ENCODE measurements at regions not wholly inside any gene's neighbourhood (a gene's known extent, or its start where the extent isn't known, plus 50 kb on each side); places are given as distances from the start of the nearest gene placed in this dataset.
A peak's percentile ranks its signal among the peaks of the same experiment; 100 is the strongest.

DNA sequence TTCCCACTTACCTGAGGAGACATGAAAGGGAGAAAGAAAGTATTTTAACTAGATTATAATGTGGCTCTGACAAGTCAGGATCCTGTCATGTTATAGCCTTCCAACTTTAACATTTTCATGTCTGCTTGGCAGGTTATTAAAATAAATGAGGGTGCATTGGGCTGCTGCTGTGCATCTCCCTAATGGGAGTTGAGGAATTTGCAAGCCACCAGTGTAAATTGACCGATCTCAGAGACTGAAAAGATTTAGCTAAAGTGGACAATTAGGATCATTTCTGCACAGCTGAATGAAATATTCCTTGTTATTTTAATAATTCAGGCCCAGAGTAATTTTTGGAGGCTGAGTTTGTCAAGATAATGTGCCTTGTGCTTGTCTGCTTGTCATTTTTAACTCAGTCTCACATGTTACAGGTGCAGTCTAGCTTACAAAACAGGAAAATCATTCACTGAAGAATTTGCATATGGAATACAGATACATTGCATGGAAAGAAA is 366.3 kb upstream of the ADAMTS16 start:
- DNase-seq, result no peak

DNA sequence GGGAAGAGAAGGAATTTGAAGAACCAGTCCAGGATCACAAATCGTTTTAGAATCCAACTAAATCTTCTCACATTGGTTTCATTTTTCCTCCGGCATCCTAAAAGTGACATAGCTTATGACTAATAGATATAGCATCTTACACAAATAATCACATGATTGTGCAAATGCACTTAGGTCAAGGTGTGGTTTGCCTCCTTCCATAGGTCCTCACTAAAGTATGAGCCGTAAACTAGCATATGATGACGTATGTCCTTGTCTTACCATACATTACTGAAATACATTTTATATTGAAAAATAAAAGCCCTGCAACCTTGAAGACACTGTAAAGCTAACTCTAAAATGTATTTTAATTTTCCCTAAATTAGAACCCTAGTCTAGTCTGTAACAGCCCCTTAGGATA is 362.7 kb upstream of the ADAMTS16 start:
- no peak for DNase-seq

DNA sequence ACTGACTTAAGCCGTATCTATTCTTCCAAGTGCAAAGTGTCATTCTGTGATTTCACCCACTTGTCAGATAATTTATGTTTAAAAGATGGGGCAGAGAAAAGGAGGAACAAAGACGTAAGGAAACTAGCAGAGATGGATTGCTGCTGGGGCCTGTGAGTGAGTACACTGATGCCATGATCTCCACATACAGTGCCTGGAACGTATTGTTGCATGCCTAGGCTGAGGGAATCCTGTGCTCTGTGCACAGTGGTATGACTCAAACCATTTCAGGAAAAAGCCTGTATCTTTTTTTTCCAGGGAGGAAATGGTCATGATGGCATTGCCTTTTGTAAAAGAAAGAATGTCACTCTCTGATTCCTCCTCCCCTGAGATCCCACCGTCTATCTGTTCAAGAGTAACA is 359.5 kb upstream of the ADAMTS16 start:
- DNase-seq, result no peak

- DNase-seq, result no peak
These were observed 358.8 kb upstream of the ADAMTS16 start for GRCh38 chr5:4781299-4781698.

- DNase-seq, result no peak
These were observed 354.2 kb upstream of the ADAMTS16 start for GRCh38 chr5:4785971-4786370.

DNA sequence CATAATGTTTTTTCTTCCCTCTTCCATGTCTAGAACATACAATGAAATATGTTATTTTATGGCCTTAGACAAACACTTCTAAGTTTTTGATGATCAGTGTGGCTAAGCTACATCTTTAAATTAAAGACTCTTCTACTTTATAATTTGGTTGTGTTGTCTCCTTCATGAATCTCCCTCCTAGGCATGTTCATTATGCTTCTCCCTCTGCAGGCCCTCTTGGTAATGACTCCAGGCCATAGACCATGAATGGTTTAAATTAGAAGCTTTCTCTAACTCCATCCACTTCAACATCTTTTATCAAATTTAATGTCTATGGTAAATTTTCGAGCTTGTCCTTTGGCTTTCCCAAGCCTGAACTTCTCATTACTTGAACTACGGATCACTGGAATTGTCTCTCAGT is 342.7 kb upstream of the ADAMTS16 start:
- DNase-seq, result no peak

DNA sequence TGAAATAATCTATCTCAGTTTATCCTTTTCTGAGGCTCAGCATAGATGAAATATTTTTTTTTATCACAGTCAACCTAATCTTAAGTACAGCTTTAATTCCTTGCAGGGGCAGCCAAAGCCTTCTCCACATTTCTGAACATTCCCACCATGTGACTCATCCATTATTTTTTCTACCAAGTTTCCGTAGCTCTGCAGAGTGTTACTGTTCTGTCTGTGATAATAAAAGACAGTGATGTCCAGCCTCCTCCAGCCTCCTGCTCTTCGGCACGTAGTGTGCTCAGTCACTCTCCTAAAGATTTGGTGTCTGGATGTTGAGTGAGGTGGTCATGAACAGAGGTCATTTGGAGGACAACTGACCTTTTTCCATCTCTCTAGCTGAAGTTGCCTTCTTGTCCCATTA is 338.1 kb upstream of the ADAMTS16 start:
- DNase-seq, result no peak

- no peak for DNase-seq
These were observed 335.3 kb upstream of the ADAMTS16 start for GRCh38 chr5:4804691-4805360.

GRCh38 chr5:4815002-4815401 is 325.1 kb upstream of the ADAMTS16 start:
- no peak for DNase-seq

DNA sequence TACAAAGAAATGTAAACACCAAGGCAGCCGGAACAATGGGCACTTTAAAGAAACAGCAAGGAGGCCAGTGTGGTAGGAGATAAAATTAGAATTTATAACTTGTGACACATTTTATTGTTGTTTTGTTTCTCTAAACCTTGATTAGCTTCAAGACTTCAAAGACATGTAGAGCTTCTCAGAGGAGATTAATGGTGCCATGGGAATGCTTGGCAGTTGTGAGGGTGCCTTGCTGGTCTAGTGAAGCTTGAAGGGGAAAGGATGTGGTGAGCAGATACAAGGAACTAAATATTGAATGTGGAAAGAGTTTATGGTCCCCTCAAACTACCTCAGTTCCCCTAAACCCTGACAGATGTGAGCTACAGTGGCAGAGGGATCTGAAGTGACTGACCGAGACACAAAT is 322.4 kb upstream of the ADAMTS16 start:
- DNase-seq, result no peak

DNA sequence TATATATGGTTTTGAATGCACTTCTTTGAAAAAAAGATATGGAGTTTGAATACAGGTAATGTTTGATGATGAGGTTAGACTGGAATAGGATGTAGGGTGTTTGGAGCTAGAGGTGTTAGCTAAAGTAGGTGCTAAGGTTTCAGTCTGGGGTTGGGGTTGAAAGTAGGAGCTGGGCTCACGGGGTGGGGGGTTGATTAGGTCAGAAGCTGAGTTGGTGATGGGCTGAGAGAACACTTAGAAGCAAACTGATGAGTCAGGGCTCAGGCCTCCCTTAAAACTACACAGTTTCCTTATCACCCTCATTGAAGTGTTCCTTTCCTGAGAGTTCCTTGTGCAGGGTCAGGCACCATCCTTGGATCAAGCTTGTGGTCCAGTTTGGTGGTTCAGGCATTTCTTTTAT is 308.8 kb upstream of the ADAMTS16 start:
- no peak for DNase-seq

DNA sequence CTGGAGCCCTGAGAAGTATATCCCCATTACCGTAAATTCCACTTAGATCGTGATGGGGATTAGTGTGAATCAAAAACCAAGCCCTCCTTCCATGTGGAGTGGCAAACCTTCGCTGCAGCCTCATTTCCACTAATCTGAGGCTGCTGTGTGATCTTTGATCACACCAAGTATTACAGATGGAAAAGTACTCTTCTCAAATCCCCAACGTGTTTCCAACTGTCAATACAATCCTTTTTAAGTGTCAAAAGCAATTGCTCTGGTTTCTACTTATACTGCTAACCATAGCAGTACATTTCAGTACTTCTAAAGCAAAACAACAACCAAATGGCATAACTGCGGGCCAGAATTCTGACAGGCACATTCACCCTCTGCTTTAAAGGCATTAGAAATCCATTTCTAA is 307.7 kb upstream of the ADAMTS16 start:
- DNase-seq, result no peak

DNA sequence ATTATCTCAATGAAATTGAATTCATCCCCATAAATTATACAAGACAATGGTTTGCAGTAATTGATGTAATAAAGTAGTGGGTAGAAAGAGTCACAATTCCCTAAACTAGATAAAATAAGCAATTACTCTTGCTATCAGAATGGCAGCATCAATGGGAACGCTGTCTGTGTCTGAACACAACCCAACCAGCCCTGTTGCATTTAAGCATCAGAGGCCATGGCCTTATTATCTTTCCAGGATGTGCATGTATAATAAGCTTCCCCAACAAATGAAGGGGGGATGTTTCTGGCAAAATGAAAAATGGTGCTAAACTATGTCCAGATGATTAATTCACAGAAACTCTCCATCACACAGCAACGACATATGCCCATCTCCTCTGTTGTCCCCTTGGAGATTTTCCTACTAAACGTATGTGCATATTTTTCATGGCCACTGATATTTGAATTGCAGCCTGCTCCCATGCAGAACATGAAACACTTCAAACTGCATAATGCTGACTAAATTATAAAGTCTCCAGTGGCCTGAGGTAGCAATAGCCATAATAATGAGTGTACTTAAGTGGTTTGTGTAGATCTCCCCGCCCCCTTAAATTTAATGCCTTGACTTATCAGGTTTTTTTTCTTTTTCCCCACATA is 306.9 kb upstream of the ADAMTS16 start:
- no peak for DNase-seq

DNA sequence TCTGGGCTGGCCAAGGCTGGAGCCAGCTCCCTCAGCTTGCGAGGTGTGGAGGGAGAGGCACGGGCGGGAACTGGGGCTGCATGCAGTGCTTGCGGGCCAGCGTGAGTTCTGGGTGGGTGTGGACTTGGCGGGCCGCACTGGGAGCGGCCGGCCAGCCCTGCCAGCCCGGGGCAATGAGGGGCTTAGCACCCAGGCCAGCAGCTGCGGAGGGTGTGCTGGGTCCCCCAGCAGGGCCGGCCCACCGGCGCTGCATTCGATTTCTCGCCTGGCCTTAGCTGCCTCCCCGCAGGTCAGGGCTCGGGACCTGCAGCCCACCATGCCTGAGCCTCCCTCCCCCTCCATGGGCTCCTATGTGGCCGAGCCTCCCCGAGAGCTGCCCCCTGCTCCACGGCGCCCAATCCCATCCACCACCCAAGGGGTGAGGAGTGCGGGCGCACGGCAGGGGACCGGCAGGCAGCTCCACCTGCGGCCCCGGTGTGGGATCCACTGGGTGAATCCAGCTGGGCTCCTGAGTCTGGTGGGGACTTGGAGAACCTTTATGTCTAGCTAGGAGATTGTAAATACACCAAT is 302.6 kb upstream of the ADAMTS16 start:
- no peak for DNase-seq

- no peak for DNase-seq
These were observed 294.9 kb upstream of the ADAMTS16 start for GRCh38 chr5:4845221-4845620.

DNA sequence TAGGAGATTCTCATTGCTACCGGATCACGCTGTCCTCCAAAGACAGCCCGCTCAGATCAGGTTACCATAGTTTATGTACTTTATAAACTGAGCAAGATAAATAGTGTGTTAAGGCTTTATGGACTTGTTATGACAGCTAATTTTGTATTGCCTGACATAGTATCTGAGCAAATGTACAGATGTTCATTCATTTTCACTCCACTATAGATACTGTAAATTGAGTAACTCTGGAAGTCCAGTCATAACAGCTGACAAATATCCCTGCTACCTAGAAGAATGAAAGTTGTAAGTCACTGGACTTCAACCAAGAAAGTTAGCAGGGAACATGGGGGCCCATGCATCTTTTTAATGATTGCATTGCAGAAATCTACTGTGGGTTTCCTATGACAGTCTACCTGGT is 292.4 kb upstream of the ADAMTS16 start:
- DNase-seq, result no peak

GRCh38 chr5:4855036-4855435 is 285.1 kb upstream of the ADAMTS16 start:
- no peak for DNase-seq

- DNase-seq, result no peak
These were observed 284.2 kb upstream of the ADAMTS16 start for GRCh38 chr5:4855880-4856279.

- DNase-seq, result no peak
These were observed 282.4 kb upstream of the ADAMTS16 start for GRCh38 chr5:4857761-4858160.

DNA sequence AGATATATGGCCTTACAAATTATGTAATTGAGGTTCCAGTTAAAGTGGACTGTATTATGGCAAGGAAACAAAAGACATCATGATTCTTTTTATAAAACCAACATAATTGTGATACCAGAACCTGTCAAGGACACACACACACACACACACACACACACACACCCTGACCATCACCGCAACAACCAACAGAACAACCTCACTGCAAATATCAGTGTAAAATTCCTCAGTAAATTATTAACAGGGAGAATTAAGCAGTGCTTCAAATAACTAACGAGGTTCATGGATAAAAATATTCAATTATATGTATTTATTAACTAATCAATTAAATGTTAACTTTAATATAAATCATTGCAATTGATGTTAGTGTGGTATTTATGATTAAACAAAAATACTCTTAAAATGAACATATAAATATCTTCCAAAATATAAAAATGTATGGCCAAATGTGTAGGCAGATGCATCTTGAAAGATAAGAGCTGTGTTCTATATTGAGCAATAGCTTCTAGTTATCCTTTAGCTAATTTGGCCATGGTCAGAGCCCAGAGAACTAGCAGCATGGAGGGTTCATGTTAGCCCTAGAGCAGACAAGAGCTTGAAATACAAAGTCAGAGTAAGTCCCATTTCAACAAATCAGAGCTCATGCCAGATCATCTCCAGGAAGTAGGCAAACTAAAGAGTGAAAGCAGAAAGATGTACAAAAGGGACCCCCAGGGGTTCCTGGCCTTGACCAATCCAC is 280.5 kb upstream of the ADAMTS16 start:
- no peak for DNase-seq

DNA sequence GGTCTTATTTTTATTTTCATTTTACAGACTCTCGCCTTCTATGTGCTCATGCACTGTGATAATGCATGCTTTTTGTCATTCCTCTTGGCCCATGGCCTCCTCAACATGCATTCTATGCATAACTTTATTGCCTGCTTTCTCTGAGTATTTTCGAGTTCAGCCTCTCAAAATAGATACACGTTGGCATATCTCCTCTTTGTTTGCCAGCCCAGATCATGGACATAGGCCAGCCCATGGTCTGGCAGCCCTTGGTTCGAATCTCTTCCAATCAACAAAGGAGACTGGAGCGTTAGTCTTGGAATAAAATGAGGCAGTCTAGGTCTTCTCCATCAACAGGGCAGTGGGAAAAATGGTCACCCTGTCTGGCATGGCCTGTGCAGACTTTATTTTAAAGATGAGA is 279.5 kb upstream of the ADAMTS16 start:
- DNase-seq, result no peak

GRCh38 chr5:4862500-4862899 is 277.6 kb upstream of the ADAMTS16 start:
- DNase-seq, result peak; percentile 5

DNA sequence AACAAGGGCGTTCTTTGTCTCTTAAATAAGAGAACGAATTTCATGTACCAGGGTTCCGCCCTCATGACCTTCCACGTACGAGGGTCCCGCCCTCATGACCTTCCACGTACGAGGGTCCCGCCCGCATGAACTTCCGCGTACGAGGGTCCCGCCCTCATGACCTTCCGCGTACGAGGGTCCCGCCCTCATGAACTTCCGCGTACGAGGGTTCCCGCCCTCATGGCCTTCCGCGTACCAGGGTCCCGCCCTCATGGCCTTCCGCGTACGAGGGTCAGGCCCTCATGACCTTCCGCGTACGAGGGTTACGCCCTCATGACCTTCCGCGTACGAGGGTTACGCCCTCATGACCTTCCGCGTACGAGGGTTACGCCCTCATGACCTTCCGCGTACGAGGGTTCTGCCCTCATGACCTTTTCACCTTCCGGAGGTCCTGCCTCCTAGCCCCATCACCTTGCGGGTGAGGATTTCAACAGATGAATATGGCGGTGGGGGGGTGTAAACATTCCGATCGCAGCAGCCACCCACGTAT is 273.9 kb upstream of the ADAMTS16 start:
- no peak for DNase-seq

DNA sequence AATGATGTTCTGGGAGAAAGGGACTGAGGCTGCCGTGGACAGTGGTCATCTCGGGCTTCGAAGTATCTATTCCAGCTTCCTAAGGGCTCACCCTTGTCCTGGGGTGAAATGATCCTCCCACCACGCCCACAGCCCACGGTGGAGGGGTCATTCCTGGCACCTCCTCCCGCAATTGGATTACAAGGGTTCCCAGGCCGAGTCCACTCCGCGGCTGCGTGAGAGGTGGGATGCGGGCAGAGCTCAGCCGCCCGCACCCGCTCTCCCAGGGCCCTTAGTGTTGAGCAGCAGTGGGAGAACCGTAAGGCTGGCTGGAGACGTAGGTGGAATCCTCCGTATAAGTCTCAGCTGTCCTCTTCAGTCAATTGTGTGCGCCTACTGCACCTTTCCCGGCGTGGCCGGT is 273.3 kb upstream of the ADAMTS16 start:
- no peak for DNase-seq

Measured in COR-L47 (cell line).